HCT116 (cell line): ENCODE measurements at regions not wholly inside any gene's neighbourhood (a gene's known extent, or its start where the extent isn't known, plus 50 kb on each side); places are given as distances from the start of the nearest gene placed in this dataset.

Source experiments
- ATAC-seq: fragments of 200-7000 bp; cut with Tn5 transposase; 2 replicates; pipeline ENCODE4 v1.9.1; 2020; ENCODE audit warnings: mild to moderate bottlenecking, moderate library complexity
- BruUV-seq: library from RNA; stranded (reverse); fragments of 400-500 nt; replicated peaks from 2 replicates; lab custom pipeline; 2021; lab: Mats Ljungman, UMichigan
- CTCF ChIA-PET: fragments of 300-600 bp; sonication (Branson Sonifier 250); formaldehyde crosslinking; loops from one replicate; lab custom pipeline; 2021; ENCODE audit warnings: antibody characterized with exemption; lab: Charles Lee
- POLR2A ChIA-PET: fragments of 300-600, 350-600 bp; sonication (Branson Sonifier 250); formaldehyde crosslinking; loops from one replicate; lab custom pipeline; 2021; ENCODE audit warnings: antibody characterized with exemption; lab: Charles Lee
- RAD21 ChIA-PET, 2 experiments: fragments of 300-600 bp; sonication (Branson Sonifier 250); formaldehyde crosslinking; loops; one replicate each; lab custom pipeline; 2023; ENCODE audit warnings: low total read pairs in 2 of 2; ENCODE audit not compliant: uncharacterized antibody in 2 of 2, unreplicated experiment in 2 of 2, low non-redundant PET in 1 of 2; lab: Charles Lee
- DNase-seq: peaks from one replicate; pipeline ENCODE4 v3.0.0-alpha.2; 2010; ENCODE audit warnings: low read depth, low spot score
- H2AFZ ChIP-seq: fragments of 200-600 bp; shearing (Covaris generic), sonication (generic); 2 replicates; pipeline ENCODE4 v1.6.1; 2017; ENCODE audit warnings: low read depth, mixed run types, mixed read lengths, antibody characterized with exemption, low read length; ENCODE audit not compliant: poor library complexity, severe bottlenecking
- H3K27ac ChIP-seq: 2 replicates; pipeline ENCODE4 v1.5.1; 2012; ENCODE audit warnings: low read depth, low read length
- H3K27me3 ChIP-seq: fragments of 200-600 bp; sonication (generic); 2 replicates; pipeline ENCODE4 v1.6.1; 2016; ENCODE audit warnings: mixed run types, low read length, mixed read lengths; ENCODE audit not compliant: insufficient read depth
- H3K36me3 ChIP-seq, 2 experiments: fragments of 200-500 bp in 1 of 2; fragments of 200-600 bp in 1 of 2; sonication (Bioruptor generic) in 1 of 2; sonication (generic) in 1 of 2; 2 replicates each; pipeline versions ENCODE4 v1.5.1 to v1.6.1; 2014 to 2016; ENCODE audit warnings: low read length in 2 of 2, inconsistent platforms in 1 of 2, mixed read lengths in 1 of 2, mixed run types in 1 of 2; ENCODE audit not compliant: insufficient read depth in 2 of 2, control insufficient read depth in 1 of 2
- H3K4me1 ChIP-seq, 2 experiments: fragments of 200-600 bp in 1 of 2; sonication (generic) in 1 of 2; 2 replicates each; pipeline versions ENCODE4 v1.5.1 to v1.6.1; 2012 to 2017; ENCODE audit warnings: low read length in 2 of 2, inconsistent platforms in 1 of 2, mild to moderate bottlenecking in 1 of 2, mixed read lengths in 1 of 2, mixed run types in 1 of 2, moderate library complexity in 1 of 2; ENCODE audit not compliant: insufficient read depth in 2 of 2, control insufficient read depth in 1 of 2
- H3K4me2 ChIP-seq: fragments of 200-600 bp; sonication (generic); 2 replicates; pipeline ENCODE4 v1.6.1; 2017; ENCODE audit warnings: mixed run types, low read length, mixed read lengths
- H3K4me3 ChIP-seq, 2 experiments: fragments of 200-600 bp in 1 of 2; sonication (generic) in 1 of 2; replicated peaks in 1 of 2; 2 replicates each; pipeline ENCODE4 v1.5.1; 2011 to 2016; ENCODE audit warnings: low read length in 2 of 2, control low read depth in 1 of 2, low read depth in 1 of 2, mild to moderate bottlenecking in 1 of 2, mixed read lengths in 1 of 2, mixed run types in 1 of 2
- H3K79me2 ChIP-seq: fragments of 200-600 bp; sonication (generic); 2 replicates; pipeline ENCODE4 v1.6.1; 2017; ENCODE audit warnings: mild to moderate bottlenecking, mixed run types, low read length, moderate library complexity, mixed read lengths; ENCODE audit not compliant: insufficient read depth
- H3K9ac ChIP-seq: fragments of 200-600 bp; sonication (generic); 2 replicates; pipeline ENCODE4 v1.6.1; 2016; ENCODE audit warnings: low read length, mixed read lengths
- H3K9me2 ChIP-seq: fragments of 200-600 bp; sonication (generic), shearing (Covaris generic); 2 replicates; pipeline ENCODE4 v1.6.1; 2017; ENCODE audit warnings: mixed run types, mild to moderate bottlenecking, moderate library complexity; ENCODE audit not compliant: insufficient read depth
- H3K9me3 ChIP-seq, 2 experiments: fragments of 200-500 bp in 1 of 2; fragments of 200-600 bp in 1 of 2; sonication (Bioruptor generic) in 1 of 2; sonication (generic) in 1 of 2; 2 replicates each; pipeline ENCODE4 v1.6.1; 2014 to 2017; ENCODE audit warnings: low read length in 2 of 2, mixed read lengths in 2 of 2, inconsistent platforms in 1 of 2, low read depth in 1 of 2, mild to moderate bottlenecking in 1 of 2, mixed run types in 1 of 2, moderate library complexity in 1 of 2; ENCODE audit not compliant: control insufficient read depth in 1 of 2, insufficient read depth in 1 of 2
- H4K20me1 ChIP-seq: fragments of 200-600 bp; sonication (generic), shearing (Covaris generic); 2 replicates; pipeline ENCODE4 v1.6.1; 2017; ENCODE audit warnings: mixed run types, mild to moderate bottlenecking, moderate library complexity; ENCODE audit not compliant: insufficient read depth
- CBX3 ChIP-seq: IDR thresholded peaks from 2 replicates; pipeline ENCODE4 v1.6.1; 2012; ENCODE audit warnings: low read depth
- CEBPB ChIP-seq: IDR thresholded peaks from 2 replicates; pipeline ENCODE4 v1.6.1; 2012; ENCODE audit warnings: low read depth
- EGR1 ChIP-seq: IDR thresholded peaks from 2 replicates; pipeline ENCODE4 v1.6.1; 2012; ENCODE audit warnings: low read depth
- ELF1 ChIP-seq: IDR thresholded peaks from 2 replicates; pipeline ENCODE4 v1.6.1; 2012; ENCODE audit warnings: low read depth, borderline replicate concordance
- EZH2phosphoT487 ChIP-seq: fragments of 200-600 bp; IDR thresholded peaks from 2 replicates; pipeline ENCODE4 v1.6.1; 2018; ENCODE audit warnings: antibody characterized with exemption, borderline replicate concordance
- JUND ChIP-seq: IDR thresholded peaks from 2 replicates; pipeline ENCODE4 v1.6.1; 2012
- POLR2A ChIP-seq: IDR thresholded peaks from 2 replicates; pipeline ENCODE4 v1.7.0; 2011; ENCODE audit warnings: borderline replicate concordance; ENCODE audit not compliant: insufficient read depth, insufficient read length; ENCODE audit errors: extremely low read depth
- POLR2AphosphoS5 ChIP-seq: IDR thresholded peaks from 2 replicates; pipeline ENCODE4 v1.6.1; 2011; ENCODE audit warnings: mild to moderate bottlenecking, low read depth, low read length, moderate library complexity
- RAD21 ChIP-seq: IDR thresholded peaks from 2 replicates; pipeline ENCODE4 v1.6.1; 2012; ENCODE audit warnings: low read depth, mild to moderate bottlenecking
- SIN3A ChIP-seq: IDR thresholded peaks from 2 replicates; pipeline ENCODE4 v1.6.1; 2012; ENCODE audit warnings: low read depth
- SP1 ChIP-seq: IDR thresholded peaks from 2 replicates; pipeline ENCODE4 v1.6.1; 2012; ENCODE audit warnings: low read depth
- SRF ChIP-seq: IDR thresholded peaks from 2 replicates; pipeline ENCODE4 v1.6.1; 2012; ENCODE audit warnings: low read depth
- TCF7L2 ChIP-seq: IDR thresholded peaks from 2 replicates; pipeline ENCODE4 v1.7.0; 2011; ENCODE audit warnings: borderline replicate concordance, inconsistent platforms; ENCODE audit not compliant: insufficient read depth, insufficient read length; ENCODE audit errors: extremely low read depth
- YY1 ChIP-seq: IDR thresholded peaks from 2 replicates; pipeline ENCODE4 v1.6.1; 2011; ENCODE audit warnings: low read length, low read depth, moderate library complexity, mild to moderate bottlenecking; ENCODE audit not compliant: insufficient replicate concordance; ENCODE audit errors: extremely low read depth
- ZFX ChIP-seq: fragments of 450-650 bp; IDR thresholded peaks from 2 replicates; pipeline ENCODE4 v1.6.1; 2017
- ZNF274 ChIP-seq: fragments of 200-500 bp; sonication (Bioruptor generic); IDR thresholded peaks from 2 replicates; pipeline ENCODE4 v1.6.1; 2014; ENCODE audit warnings: mild to moderate bottlenecking, low read depth, low read length, inconsistent platforms
- intact Hi-C: fragments of 100-400 bp; cut with micrococcal nuclease; formaldehyde crosslinking; loops from 2 replicates; pipeline ENCODE4 v1.10.0; 2022
- TF ChIP-seq, protein P1 (sequence below), 3 experiments: fragments of 200-600 bp in 1 of 3; sonication (generic) in 1 of 3; IDR thresholded peaks in 2 of 3; conservative IDR thresholded peaks in 1 of 3; 2 replicates each; pipeline ENCODE4 v1.5.1; 2012 to 2017; ENCODE audit warnings: low read depth in 2 of 3, low read length in 2 of 3, antibody characterized with exemption in 1 of 3, borderline replicate concordance in 1 of 3, control low read depth in 1 of 3, mild to moderate bottlenecking in 1 of 3, mixed read lengths in 1 of 3, mixed run types in 1 of 3, moderate library complexity in 1 of 3; ENCODE audit not compliant: insufficient read depth in 1 of 3
- TF ChIP-seq, protein P2 (sequence below): IDR thresholded peaks from 2 replicates; pipeline ENCODE4 v1.6.1; 2012
- TF ChIP-seq, protein P3 (sequence below): IDR thresholded peaks from 2 replicates; pipeline ENCODE4 v1.6.1; 2011; ENCODE audit warnings: mild to moderate bottlenecking, low read length, moderate library complexity; ENCODE audit not compliant: insufficient replicate concordance; ENCODE audit errors: extremely low read depth

DNA sequence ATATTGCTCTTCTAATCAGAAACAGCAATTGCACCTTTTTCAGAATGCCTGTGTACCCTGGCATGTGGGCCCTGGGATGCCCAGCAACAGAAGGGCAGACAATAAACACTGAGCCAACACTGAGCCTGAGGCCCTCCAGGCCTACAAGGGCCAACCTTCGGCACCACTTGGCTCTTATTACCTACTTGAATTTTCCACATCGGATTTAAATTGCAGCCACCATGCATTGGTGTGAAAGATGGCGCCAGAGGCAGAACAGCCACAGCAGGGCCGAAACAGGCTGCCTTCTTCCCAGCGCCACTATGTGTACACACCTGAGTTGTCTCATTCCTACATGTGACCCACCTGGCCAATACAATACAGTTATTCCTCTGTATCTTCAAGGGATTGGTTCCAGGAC, 51.4 kb upstream of the EZH2 start:
- intact Hi-C loops = no loop called here
- ATAC-seq = no peak

More for the DNA sequence above, 51.4 kb upstream of the EZH2 start:
- Histone ChIP-seq H3K9me2 (0 out of 2 replicates have a peak, but pooled peaks cover 4% of the 10 kb centered on the region), H3K27me3 (no peaks in the 10 kb centered on the region), H3K9ac (no peak overlapping the region), H2AFZ (no peak overlapping the region), H3K4me1 (peaks cover 3 to 5% of the 10 kb centered on the region in 2 experiments; a peak in 2 of 4 replicates), H3K36me3 (no peaks in the 10 kb centered on the region)
- RAD21 ChIA-PET = no interaction called here
- no peak for TF ChIP-seq JUND
- no peak for TF ChIP-seq ZNF274
- TF ChIP-seq SIN3A = no peak
- TF ChIP-seq ZFX = no peak
- no peak for TF ChIP-seq POLR2AphosphoS5
- no peak for TF ChIP-seq RAD21
- TF ChIP-seq, protein P1, sequence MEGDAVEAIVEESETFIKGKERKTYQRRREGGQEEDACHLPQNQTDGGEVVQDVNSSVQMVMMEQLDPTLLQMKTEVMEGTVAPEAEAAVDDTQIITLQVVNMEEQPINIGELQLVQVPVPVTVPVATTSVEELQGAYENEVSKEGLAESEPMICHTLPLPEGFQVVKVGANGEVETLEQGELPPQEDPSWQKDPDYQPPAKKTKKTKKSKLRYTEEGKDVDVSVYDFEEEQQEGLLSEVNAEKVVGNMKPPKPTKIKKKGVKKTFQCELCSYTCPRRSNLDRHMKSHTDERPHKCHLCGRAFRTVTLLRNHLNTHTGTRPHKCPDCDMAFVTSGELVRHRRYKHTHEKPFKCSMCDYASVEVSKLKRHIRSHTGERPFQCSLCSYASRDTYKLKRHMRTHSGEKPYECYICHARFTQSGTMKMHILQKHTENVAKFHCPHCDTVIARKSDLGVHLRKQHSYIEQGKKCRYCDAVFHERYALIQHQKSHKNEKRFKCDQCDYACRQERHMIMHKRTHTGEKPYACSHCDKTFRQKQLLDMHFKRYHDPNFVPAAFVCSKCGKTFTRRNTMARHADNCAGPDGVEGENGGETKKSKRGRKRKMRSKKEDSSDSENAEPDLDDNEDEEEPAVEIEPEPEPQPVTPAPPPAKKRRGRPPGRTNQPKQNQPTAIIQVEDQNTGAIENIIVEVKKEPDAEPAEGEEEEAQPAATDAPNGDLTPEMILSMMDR (IDR thresholded peaks at IDR 0.05 in 2 of 3, conservative IDR thresholded peaks at IDR 0.05 in 1 of 3; ENCODE audit: borderline replicate concordance in 1 of 3, insufficient read depth in 1 of 3, low read depth in 2 of 3, low read length in 2 of 3) = no peak
- no peak for TF ChIP-seq SP1
- TF ChIP-seq, protein P2, sequence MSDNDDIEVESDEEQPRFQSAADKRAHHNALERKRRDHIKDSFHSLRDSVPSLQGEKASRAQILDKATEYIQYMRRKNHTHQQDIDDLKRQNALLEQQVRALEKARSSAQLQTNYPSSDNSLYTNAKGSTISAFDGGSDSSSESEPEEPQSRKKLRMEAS = no peak
- no peak for TF ChIP-seq ELF1
- no peak for TF ChIP-seq TCF7L2
- no peak for TF ChIP-seq CBX3
- TF ChIP-seq EZH2phosphoT487 = no peak
- TF ChIP-seq, protein P3, sequence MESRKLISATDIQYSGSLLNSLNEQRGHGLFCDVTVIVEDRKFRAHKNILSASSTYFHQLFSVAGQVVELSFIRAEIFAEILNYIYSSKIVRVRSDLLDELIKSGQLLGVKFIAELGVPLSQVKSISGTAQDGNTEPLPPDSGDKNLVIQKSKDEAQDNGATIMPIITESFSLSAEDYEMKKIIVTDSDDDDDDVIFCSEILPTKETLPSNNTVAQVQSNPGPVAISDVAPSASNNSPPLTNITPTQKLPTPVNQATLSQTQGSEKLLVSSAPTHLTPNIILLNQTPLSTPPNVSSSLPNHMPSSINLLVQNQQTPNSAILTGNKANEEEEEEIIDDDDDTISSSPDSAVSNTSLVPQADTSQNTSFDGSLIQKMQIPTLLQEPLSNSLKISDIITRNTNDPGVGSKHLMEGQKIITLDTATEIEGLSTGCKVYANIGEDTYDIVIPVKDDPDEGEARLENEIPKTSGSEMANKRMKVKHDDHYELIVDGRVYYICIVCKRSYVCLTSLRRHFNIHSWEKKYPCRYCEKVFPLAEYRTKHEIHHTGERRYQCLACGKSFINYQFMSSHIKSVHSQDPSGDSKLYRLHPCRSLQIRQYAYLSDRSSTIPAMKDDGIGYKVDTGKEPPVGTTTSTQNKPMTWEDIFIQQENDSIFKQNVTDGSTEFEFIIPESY = no peak
- TF ChIP-seq SRF = no peak
- no peak for TF ChIP-seq YY1
- TF ChIP-seq EGR1 = no peak
- TF ChIP-seq CEBPB = no peak
- TF ChIP-seq POLR2A = no peak
- TF ChIP-seq, all 23 proteins: peak for 0
- H3K4me3 ChIP-seq = no peak overlapping the region
- no peak for DNase-seq
- H4K20me1 ChIP-seq = no peaks in the 10 kb centered on the region
- ChIA-PET CTCF (no interaction called here), POLR2A (no interaction called here)
- no peak overlapping the region for H3K27ac ChIP-seq
- no peaks in the 10 kb centered on the region for H3K9me3 ChIP-seq
- no peak overlapping the region for H3K4me2 ChIP-seq
- no TSS peak for BruUV-seq
- no peaks in the 10 kb centered on the region for H3K79me2 ChIP-seq
